ENCODE measurements at regions not wholly inside any gene's neighbourhood (a gene's known extent, or its start where the extent isn't known, plus 50 kb on each side); places are given as distances from the start of the nearest gene placed in this dataset.

DNA sequence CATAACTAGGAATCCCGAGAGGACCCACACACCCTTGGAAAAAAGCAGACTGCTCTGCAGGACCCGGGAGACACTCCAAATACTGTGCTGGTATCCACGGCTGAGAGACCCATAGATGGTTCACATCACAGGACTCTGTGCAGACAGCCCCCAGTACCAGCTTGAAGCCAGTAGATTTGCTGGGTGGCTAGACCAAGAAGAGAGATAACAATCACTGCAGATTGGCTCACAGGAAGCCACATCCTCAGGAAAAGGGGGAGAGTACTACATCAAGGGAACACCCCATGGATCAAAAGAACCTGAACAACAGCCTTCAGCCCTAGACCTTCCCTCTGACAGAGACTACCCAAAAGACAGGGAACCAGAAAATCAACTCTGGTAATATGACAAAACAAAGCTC lies 223.8 kb upstream of the LRATD1 start:
- no peaks in the 10 kb centered on the region for H3K27me3 ChIP-seq
- no peak overlapping the region for H3K4me3 ChIP-seq
- TF ChIP-seq, protein P1, sequence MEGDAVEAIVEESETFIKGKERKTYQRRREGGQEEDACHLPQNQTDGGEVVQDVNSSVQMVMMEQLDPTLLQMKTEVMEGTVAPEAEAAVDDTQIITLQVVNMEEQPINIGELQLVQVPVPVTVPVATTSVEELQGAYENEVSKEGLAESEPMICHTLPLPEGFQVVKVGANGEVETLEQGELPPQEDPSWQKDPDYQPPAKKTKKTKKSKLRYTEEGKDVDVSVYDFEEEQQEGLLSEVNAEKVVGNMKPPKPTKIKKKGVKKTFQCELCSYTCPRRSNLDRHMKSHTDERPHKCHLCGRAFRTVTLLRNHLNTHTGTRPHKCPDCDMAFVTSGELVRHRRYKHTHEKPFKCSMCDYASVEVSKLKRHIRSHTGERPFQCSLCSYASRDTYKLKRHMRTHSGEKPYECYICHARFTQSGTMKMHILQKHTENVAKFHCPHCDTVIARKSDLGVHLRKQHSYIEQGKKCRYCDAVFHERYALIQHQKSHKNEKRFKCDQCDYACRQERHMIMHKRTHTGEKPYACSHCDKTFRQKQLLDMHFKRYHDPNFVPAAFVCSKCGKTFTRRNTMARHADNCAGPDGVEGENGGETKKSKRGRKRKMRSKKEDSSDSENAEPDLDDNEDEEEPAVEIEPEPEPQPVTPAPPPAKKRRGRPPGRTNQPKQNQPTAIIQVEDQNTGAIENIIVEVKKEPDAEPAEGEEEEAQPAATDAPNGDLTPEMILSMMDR (IDR thresholded peaks at IDR 0.05): no peak
- TF ChIP-seq EP300 (IDR thresholded peaks at IDR 0.05) (no peak), POLR2A (IDR thresholded peaks at IDR 0.05) (no peak)
- no peaks in the 10 kb centered on the region for H3K4me1 ChIP-seq
- no peaks in the 10 kb centered on the region for H3K36me3 ChIP-seq
- H3K9me3 ChIP-seq: peaks cover 0 to 11% (median 0%) of the 10 kb centered on the region in 4 donors
- no peak overlapping the region for H3K27ac ChIP-seq
- WGBS, 2 donors: 73 to 88% methylated on average over 3 of the region's 3 CpGs
- no peak for DNase-seq (ENCODE audit: low spot score in 2 of 2)

- Histone ChIP-seq H3K36me3 (no peaks in the 10 kb centered on the region), H3K4me3 (no peak overlapping the region), H3K9me3 (peaks cover 0 to 3% (median 0%) of the 10 kb centered on the region in 4 donors), H3K4me1 (no peaks in the 10 kb centered on the region), H3K27me3 (no peaks in the 10 kb centered on the region), H3K27ac (no peak overlapping the region)
- WGBS, 2 donors: 67 to 77% methylated on average over 4 of the region's 4 CpGs
- no peak for TF ChIP-seq EP300 (IDR thresholded peaks at IDR 0.05)
- no peak for TF ChIP-seq POLR2A (IDR thresholded peaks at IDR 0.05)
- TF ChIP-seq, protein P1 (IDR thresholded peaks at IDR 0.05): no peak
- DNase-seq (ENCODE audit: low spot score in 2 of 2): no peak
Observed at GRCh38 chr2:14417551-14417950, 215.0 kb upstream of the LRATD1 start.

DNA sequence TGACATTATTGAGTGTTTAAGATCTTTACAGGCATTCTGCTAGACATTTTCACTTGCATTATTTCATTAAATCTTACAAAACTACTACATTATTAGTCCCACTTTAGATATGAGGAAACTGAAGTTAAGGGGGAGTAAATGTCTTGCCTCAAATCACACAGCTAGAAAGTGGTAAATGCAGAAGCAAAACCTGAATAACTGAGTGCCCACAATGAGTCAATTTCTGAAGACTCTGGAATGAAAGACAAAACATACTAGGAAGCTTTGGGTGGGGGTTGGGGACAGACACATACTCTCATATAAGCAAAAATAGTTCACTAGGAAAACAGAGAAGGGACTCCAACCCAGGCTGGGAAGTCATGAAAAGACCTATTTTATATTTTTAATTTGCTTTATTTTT lies 214.4 kb upstream of the LRATD1 start:
- no peaks in the 10 kb centered on the region for H3K36me3 ChIP-seq
- DNase-seq (ENCODE audit: low spot score in 2 of 2): no peak
- H3K27ac ChIP-seq: no peak overlapping the region
- no peaks in the 10 kb centered on the region for H3K9me3 ChIP-seq
- no peaks in the 10 kb centered on the region for H3K27me3 ChIP-seq
- H3K4me3 ChIP-seq: no peak overlapping the region
- no peaks in the 10 kb centered on the region for H3K4me1 ChIP-seq
- no peak for TF ChIP-seq POLR2A (IDR thresholded peaks at IDR 0.05)
- TF ChIP-seq, protein P1 (IDR thresholded peaks at IDR 0.05): no peak
- TF ChIP-seq EP300 (IDR thresholded peaks at IDR 0.05): no peak

- TF ChIP-seq, protein P1 (IDR thresholded peaks at IDR 0.05): no peak
- TF ChIP-seq POLR2A (IDR thresholded peaks at IDR 0.05): no peak
- TF ChIP-seq EP300 (IDR thresholded peaks at IDR 0.05): no peak
- Histone ChIP-seq H3K9me3 (no peaks in the 10 kb centered on the region), H3K27ac (no peak overlapping the region), H3K27me3 (no peaks in the 10 kb centered on the region), H3K4me3 (no peak overlapping the region), H3K4me1 (no peaks in the 10 kb centered on the region), H3K36me3 (no peaks in the 10 kb centered on the region)
- DNase-seq (ENCODE audit: low spot score in 2 of 2): no peak
- 91 to 92% methylated on average over 5 of the region's 5 CpGs for WGBS, 2 donors
Observed at GRCh38 chr2:14420851-14421250, 211.7 kb upstream of the LRATD1 start.

GRCh38 chr2:14422426-14422825 lies 210.1 kb upstream of the LRATD1 start:
- Histone ChIP-seq H3K4me3 (no peak overlapping the region), H3K27me3 (no peaks in the 10 kb centered on the region), H3K27ac (no peak overlapping the region), H3K4me1 (no peaks in the 10 kb centered on the region), H3K36me3 (no peaks in the 10 kb centered on the region), H3K9me3 (no peaks in the 10 kb centered on the region)
- DNase-seq (ENCODE audit: low spot score in 2 of 2): no peak
- WGBS, 2 donors: 74 to 76% methylated on average over 4 of the region's 4 CpGs
- TF ChIP-seq POLR2A (IDR thresholded peaks at IDR 0.05) (no peak), EP300 (IDR thresholded peaks at IDR 0.05) (no peak)
- TF ChIP-seq, protein P1 (IDR thresholded peaks at IDR 0.05): no peak

Data from tibial nerve (tissue), 4 donors.